ENCODE measurements at regions not wholly inside any gene's neighbourhood (a gene's known extent, or its start where the extent isn't known, plus 50 kb on each side); places are given as distances from the start of the nearest gene placed in this dataset.

- Histone ChIP-seq H3K9me2 (ENCODE audit: low read depth, low read length) (no peaks in the 10 kb centered on the region), H3F3A (ENCODE audit: insufficient read depth, low read length) (no peaks in the 10 kb centered on the region), H3K79me2 (ENCODE audit: insufficient read depth, low read length) (no peaks in the 10 kb centered on the region), H3K36me3 (ENCODE audit: insufficient read depth, low read length) (no peaks in the 10 kb centered on the region), H3K9ac (ENCODE audit: low read length) (no peak overlapping the region), H3K9me3 (ENCODE audit: low read length) (no peaks in the 10 kb centered on the region), H3K27ac (ENCODE audit: low read depth, low read length, poor library complexity, severe bottlenecking) (no peak overlapping the region), H3K4me3 (ENCODE audit: low read depth, low read length, poor library complexity, severe bottlenecking) (no peak overlapping the region), H4K20me1 (ENCODE audit: insufficient read depth, low read length) (no peaks in the 10 kb centered on the region), H3K27me3 (ENCODE audit: insufficient read depth, low read length) (no peaks in the 10 kb centered on the region), H2AFZ (ENCODE audit: low read length) (no peak overlapping the region), H3K4me2 (ENCODE audit: low read length) (no peak overlapping the region), H3K4me1 (ENCODE audit: insufficient read depth, low read length, severe bottlenecking) (no peaks in the 10 kb centered on the region)
- TF ChIP-seq CTCF (IDR thresholded peaks at IDR 0.05; ENCODE audit: low read length) (no peak), EZH2 (IDR thresholded peaks at IDR 0.05; ENCODE audit: borderline replicate concordance, low read length) (no peak)
Measured at GRCh38 chr2:234596696-234597575, 100.1 kb upstream of the ARL4C start.

- H3K27me3 ChIP-seq (ENCODE audit: insufficient read depth, low read length): no peaks in the 10 kb centered on the region
- H3K9me2 ChIP-seq (ENCODE audit: low read depth, low read length): no peaks in the 10 kb centered on the region
- H3K9me3 ChIP-seq (ENCODE audit: low read length): no peaks in the 10 kb centered on the region
- H3K9ac ChIP-seq (ENCODE audit: low read length): no peak overlapping the region
- no peaks in the 10 kb centered on the region for H4K20me1 ChIP-seq (ENCODE audit: insufficient read depth, low read length)
- H3K36me3 ChIP-seq (ENCODE audit: insufficient read depth, low read length): no peaks in the 10 kb centered on the region
- no peak overlapping the region for H3K4me3 ChIP-seq (ENCODE audit: low read depth, low read length, poor library complexity, severe bottlenecking)
- TF ChIP-seq EZH2 (IDR thresholded peaks at IDR 0.05; ENCODE audit: borderline replicate concordance, low read length) (no peak), CTCF (IDR thresholded peaks at IDR 0.05; ENCODE audit: low read length) (no peak)
- H3K4me1 ChIP-seq (ENCODE audit: insufficient read depth, low read length, severe bottlenecking): no peaks in the 10 kb centered on the region
- H3K27ac ChIP-seq (ENCODE audit: low read depth, low read length, poor library complexity, severe bottlenecking): no peak overlapping the region
- no peak overlapping the region for H3K4me2 ChIP-seq (ENCODE audit: low read length)
- no peaks in the 10 kb centered on the region for H3K79me2 ChIP-seq (ENCODE audit: insufficient read depth, low read length)
- no peaks in the 10 kb centered on the region for H3F3A ChIP-seq (ENCODE audit: insufficient read depth, low read length)
- no peak overlapping the region for H2AFZ ChIP-seq (ENCODE audit: low read length)
Measured at GRCh38 chr2:234595829-234596228, 98.9 kb upstream of the ARL4C start.

GRCh38 chr2:234594715-234595114, 97.8 kb upstream of the ARL4C start:
- H3K9ac ChIP-seq (ENCODE audit: low read length): no peak overlapping the region
- no peak overlapping the region for H3K27ac ChIP-seq (ENCODE audit: low read depth, low read length, poor library complexity, severe bottlenecking)
- TF ChIP-seq CTCF (IDR thresholded peaks at IDR 0.05; ENCODE audit: low read length): no peak
- no peak for TF ChIP-seq EZH2 (IDR thresholded peaks at IDR 0.05; ENCODE audit: borderline replicate concordance, low read length)
- no peaks in the 10 kb centered on the region for H3F3A ChIP-seq (ENCODE audit: insufficient read depth, low read length)
- no peaks in the 10 kb centered on the region for H3K79me2 ChIP-seq (ENCODE audit: insufficient read depth, low read length)
- H3K36me3 ChIP-seq (ENCODE audit: insufficient read depth, low read length): no peaks in the 10 kb centered on the region
- H3K4me1 ChIP-seq (ENCODE audit: insufficient read depth, low read length, severe bottlenecking): no peaks in the 10 kb centered on the region
- H3K4me2 ChIP-seq (ENCODE audit: low read length): no peak overlapping the region
- H2AFZ ChIP-seq (ENCODE audit: low read length): no peak overlapping the region
- no peak overlapping the region for H3K4me3 ChIP-seq (ENCODE audit: low read depth, low read length, poor library complexity, severe bottlenecking)
- no peaks in the 10 kb centered on the region for H3K27me3 ChIP-seq (ENCODE audit: insufficient read depth, low read length)
- H4K20me1 ChIP-seq (ENCODE audit: insufficient read depth, low read length): no peaks in the 10 kb centered on the region
- no peaks in the 10 kb centered on the region for H3K9me3 ChIP-seq (ENCODE audit: low read length)
- H3K9me2 ChIP-seq (ENCODE audit: low read depth, low read length): no peaks in the 10 kb centered on the region

Measured in OCI-LY1 (cell line).